NCI-H226 (cell line): ENCODE measurements at regions not wholly inside any gene's neighbourhood (a gene's known extent, or its start where the extent isn't known, plus 50 kb on each side); places are given as distances from the start of the nearest gene placed in this dataset.

ENCODE experiments used
- DNase-seq: peaks from one replicate; pipeline ENCODE4 v3.0.0-alpha.2; 2015

DNA sequence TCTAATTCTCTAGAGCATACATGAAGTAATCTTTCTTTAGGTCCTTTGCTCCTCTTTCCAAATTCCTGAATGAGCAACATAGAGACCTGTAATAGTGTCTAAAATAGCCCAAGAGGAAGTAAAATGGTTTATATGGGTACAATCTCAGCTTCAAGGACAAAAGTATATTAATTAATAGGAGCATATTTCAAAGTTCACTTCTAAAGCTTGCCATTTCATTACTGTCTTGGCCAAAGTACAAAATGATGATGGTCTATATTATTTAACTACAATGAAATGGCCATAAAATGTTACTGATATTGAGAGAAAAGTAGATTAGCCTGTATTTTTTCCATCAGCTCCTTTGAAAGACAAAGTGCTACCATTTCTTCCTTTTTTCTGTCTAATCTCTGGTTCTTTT lies 410.4 kb upstream of the NOVA1 start:
- no peak for DNase-seq

DNA sequence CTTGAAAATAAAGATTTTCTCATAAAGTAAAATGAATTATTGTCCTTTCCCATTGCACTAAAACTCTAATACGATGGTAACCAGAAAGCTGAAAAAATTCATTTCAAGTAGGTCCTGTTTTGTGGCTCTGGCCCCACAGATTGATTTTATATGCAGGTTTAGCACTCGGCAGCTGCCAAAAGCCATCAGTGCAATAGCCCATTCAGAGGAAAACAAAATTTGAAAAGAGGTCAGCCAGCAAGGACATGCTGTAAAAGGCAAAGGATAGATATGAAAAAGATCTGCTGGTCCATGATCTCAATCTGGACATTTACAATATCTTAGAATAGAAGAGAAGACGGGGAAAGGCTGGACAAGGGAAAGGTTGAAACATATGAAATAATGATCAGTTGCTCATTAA lies 414.8 kb upstream of the NOVA1 start:
- DNase-seq: no peak

DNA sequence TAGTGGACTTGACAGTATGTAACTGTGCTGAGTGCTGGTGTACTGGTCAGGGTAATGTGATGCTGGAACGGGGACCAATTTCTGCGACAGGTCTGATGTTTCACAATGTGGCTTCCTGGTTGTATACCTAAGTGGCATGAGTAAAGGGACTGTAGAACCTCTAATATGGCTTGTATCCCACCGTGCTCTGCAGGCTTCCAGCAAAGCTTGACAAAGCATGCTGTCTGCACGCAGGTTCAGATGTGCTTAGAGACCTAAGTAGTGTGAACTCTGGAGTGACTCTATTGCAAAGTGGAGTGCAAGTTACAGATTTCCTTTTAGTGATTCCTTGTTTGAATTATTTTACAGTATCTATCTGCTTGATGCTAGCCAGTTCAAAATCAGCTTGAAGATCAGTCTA lies 415.8 kb upstream of the NOVA1 start:
- no peak for DNase-seq

DNA sequence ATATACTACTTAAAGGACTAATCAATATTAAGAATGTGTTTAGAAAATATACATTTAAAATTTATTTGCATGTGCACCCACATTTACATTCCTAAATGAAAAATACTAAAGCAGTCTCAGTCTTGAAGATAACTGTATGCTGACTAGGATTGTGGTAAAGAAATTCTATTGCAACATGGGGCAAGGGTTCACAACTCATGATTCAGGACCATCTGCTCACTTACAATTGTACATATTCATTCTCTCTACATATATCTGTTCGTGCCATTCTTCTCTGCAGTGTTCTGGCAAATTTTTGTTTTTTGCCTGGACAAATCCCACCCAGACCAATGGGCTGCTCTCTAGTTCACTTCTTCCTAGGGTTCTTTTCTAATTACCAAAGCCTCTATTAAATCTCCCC lies 417.2 kb upstream of the NOVA1 start:
- DNase-seq: no peak

DNA sequence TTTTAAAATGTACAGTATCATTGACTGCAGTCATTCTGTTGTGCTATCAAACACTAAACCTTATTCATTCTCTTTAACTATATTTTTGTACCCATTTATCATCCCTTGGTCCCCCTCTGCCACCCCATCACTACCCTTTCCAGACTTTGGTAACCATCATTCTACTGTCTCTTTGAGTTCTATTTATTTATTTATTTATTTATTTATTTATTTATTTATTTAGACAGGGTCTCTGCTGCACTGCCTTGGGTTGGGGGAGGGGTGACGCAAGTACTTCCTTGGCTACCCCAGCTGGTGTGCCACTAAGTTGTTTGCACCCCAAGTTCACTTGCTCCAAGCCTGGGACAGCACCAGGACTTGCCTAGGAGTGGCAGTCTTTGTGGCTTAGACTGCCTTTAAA lies 427.8 kb upstream of the NOVA1 start:
- no peak for DNase-seq

DNA sequence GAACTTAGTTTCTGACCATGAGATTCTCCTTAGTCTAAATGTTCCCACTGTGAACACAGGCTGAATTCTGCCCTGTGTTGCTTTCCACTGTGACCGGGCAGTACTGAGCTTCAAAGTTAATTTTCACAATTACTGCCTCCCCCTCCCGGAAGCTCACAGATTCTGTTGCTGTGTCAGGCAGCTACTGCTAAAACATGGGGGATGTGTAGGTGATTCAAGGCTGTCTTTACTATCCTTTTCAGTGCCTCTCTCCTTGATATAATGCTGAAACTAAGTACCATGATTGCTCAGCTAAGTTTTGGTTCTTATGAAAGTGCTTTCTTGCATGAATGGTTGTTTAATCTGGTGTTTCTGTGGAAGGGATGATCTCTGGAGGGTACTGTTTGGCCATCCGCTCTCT lies 428.3 kb upstream of the NOVA1 start:
- no peak for DNase-seq

DNA sequence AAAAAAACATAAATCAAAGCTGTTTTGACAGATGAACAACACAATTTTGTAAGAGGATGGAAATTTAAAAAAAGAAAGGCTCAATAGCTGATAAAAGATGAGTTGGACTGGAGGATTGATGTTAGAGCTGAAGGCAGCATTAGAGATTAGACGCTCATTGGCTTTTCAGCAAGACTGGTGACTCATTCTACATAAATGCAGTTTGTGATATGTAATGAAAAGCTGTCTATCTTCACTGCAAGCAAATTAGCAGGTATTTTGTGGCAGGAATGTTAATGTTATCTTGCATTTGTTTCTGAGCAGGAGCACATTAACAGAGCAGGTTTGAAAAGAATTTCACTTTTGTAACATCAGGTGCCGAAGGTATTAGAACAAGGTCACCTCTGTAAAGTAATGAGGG lies 442.7 kb upstream of the NOVA1 start:
- DNase-seq: peak; percentile 56

DNA sequence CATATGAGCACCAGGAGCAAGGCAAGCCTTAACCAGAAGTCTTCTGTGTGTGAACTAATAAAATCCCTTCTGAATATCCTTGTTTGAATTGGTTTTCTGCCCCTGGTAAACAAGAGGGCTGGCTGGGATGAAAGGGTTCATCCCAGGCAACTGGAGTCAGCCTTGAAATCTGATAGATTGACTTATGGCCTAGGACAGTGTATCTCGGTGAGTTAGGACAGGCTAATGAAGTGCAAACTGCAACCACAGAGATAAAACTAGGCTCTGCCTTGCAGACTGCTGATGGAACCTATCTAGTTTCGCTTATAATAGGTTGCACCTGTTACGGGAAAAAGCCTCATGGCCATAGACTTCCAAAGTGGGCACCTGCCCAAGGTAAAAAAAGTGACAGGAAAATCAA lies 451.9 kb upstream of the NOVA1 start:
- no peak for DNase-seq

DNA sequence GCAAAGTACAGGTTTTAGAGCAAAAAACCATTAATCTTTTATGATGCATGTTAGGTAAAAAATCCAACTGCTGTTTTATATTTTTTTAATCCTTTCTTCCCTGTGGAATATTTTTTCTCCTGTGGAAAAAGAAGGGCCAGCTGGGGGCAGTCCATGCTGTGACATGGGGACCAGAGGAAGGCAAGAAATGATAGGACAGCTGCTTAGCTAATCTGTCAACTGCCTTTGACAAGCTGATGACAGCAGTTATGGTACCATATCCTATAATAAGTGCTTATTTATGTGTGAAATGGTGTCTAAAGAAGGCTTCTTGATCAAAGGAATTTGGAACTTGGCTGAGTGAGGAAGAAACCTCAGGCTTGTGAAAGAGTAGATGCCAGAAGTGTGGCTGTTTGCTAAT lies 452.4 kb upstream of the NOVA1 start:
- DNase-seq: no peak

DNA sequence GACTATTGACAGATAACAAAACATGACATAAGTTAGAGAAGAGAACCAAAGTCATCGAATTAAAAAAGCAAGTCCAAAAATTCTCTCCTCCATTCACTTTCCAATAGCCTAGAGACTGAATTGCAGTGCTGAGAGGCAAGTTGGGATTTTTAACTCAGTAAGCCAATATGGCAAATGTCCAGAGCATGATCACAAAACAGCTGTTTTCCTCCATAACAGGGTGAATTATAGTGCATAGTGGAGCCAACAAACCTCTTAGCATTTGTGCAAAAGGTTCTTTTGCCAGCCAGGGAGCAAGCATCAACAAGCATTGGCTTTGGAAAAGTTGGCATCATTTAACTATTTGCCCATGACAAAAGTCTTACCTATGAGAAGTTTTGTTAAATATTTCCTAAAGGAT lies 458.8 kb upstream of the NOVA1 start:
- DNase-seq: no peak

DNA sequence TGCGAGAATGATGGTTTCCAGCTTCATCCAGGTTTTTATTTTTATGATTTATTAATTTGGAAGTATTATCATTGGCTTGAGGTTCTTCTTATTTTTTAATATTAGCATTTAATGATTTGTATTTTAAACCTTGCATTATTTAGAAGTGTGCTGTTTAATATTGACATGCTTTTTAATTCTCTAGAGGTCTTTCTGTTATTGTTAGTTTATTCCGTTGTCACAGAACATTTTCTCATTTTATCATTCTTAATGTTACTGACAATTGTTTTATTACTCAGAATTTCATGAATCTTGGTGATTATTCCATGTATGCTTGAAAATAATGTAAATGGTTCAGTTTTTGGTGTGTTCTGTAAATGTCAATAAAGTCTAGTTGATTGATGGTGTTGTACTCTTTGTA lies 463.5 kb upstream of the NOVA1 start:
- no peak for DNase-seq

DNA sequence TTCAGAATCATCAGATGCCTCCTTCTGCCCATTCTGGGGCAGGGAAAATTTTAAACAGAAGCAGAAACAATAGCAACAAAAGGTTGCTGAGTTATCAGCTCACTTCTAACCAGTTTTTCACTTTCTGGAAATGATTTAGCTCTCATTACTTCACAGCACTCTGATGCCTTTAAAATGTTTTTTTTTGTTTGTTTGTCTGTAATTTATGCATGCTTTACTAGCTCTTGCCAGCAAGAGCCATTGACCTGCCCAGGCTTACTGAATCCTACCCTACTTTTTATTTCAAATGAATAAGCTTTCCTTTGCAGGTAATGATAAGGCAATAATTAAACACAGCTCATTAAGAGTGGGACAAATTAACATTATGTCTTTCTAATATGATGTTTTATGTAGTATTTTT lies 466.1 kb upstream of the NOVA1 start:
- DNase-seq: no peak

DNA sequence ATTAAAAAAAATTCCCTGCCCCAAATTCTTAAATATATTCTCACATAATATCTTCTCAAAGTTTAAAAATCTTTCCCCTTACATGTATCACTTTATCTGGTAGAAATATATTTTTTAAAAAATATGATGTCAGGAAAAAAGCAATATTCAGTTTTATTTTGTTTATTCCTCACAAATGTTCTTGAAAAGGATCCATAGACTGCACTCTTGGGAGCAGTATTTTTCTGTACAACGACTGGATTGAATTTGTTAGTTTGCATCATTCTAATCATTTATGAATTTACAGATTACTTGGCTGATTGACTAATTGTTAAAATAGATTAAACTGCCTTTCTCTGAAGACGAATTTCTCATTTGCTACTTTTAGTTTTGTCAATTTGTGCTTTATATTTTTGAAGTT lies 468.1 kb upstream of the NOVA1 start:
- no peak for DNase-seq

DNA sequence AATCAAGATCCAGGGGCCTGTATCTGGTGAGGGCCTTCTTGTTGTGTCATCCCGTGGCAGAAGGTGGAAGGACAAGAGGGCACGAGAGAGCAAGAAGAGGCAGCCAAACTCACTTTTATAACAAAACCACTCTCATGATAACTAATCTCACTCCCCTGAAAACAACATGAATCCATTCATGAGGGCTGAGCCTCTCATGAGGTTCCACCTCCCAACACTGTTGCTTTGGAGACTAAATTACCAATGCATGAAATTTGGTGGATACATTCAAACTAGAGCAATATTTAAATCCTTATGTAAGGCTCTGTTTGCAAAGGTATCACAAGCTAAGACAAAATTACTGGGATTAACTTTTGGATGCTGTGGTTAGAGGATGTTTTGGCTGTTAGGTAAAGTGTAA lies 470.1 kb upstream of the NOVA1 start:
- no peak for DNase-seq

DNA sequence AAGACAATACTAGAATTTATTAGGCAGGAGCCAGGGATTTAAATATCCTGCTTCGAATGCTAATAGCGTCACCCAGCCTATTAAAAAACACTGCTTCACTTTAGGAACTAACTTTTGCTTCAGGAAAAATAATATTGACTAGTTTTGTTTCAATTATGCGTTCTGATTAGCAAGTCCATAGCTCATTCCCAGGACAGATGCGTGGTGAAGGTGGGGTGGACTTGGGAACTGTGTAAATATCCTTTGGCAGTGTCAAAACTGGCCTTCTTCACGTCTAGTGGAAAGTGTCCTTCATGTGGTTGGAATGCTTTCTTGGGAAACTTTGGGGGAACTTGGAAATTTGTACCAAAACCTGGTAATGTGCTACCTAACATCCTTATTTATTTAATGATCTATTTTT lies 474.8 kb upstream of the NOVA1 start:
- no peak for DNase-seq

DNA sequence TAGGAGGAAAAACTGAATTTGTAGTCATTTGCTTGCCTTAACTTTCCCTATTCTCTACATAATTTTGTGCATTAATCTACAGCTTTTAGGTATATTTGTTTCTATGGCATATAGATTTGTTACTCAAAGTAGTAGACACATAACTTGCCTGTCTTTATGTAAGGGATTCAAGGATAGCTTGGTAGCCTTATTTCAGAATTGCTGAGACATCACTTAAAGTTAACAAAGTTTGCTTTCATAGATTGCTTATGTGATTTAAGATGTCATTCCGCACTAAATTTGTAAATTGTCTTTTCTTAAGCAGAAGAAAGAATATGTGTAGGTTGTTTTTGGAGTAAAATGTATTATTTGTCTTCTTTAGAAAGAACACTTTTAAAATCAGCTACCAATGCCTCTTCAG lies 477.7 kb upstream of the NOVA1 start:
- DNase-seq: no peak

DNA sequence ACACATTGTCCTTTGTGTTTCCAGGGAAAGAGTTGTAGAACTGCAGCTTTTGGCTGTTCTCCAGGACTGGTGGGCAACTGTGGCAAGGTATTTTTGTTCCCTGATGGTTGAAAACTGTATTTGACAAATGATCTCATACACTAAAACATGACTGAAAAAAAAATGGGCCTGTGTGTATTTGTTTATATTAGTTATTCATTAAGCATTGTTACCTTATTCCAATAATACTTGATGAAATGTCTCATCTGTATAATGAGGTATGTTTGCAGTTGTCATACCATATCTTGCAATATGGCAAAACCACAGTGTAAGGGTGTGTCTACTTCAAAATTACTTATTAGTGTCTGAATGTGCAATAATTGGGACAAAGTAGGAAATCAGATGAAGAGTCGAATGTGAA lies 479.4 kb upstream of the NOVA1 start:
- DNase-seq: no peak

DNA sequence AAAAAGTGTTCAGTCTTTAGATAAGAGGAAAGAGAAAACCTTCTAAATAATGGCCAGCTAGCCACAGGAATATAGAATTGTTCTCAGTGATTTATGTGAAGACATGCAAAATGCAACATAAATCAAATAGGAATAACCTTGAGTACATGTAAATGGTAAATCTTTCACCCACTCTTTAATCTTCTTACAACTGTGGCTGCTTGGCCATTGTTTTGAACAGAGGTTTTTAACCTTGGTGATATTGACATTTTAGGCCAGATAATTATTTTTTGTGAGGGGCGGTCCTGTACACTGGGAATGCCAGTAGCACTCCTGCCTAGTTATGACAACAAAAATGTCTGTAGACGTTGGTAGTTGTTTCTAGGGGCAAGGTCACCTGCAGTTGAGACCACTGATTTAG lies 479.9 kb upstream of the NOVA1 start:
- DNase-seq: no peak

DNA sequence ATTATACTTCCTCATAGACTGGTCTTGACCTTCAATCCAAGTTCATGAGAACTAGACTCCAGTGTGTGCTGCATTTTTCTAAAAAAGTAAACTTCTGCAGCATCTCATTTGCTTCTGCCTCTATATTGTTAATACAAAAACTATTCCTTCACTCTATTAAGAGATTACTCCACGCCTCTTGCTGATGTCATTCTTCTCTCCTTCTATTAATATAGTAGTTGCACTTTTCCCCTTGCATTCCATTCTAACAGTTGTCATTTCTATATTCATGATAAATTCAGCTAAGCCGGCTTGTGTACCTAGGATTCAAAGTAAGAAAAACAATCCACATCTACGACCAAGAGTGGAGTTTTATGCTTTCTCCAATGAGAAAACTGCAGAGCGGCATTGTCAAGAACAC lies 480.4 kb upstream of the NOVA1 start:
- no peak for DNase-seq

DNA sequence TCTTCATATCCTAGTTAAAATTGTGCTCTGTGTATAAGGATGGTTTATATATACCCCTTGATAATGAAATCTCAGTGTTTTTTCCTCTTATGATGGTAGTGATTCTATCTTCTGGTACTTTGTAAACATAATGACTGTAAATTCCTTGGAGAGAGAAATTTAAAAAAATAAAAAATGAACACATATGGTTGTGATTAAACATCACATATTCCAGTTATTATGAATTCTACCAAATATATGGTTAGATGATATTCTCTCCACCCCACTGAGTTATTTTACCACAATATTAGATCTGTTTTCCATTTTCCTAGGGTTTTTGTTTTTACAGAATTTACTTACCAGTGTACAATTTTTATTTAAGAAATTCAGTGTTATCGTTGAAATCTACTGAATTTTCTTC lies 481.9 kb upstream of the NOVA1 start:
- DNase-seq: no peak

DNA sequence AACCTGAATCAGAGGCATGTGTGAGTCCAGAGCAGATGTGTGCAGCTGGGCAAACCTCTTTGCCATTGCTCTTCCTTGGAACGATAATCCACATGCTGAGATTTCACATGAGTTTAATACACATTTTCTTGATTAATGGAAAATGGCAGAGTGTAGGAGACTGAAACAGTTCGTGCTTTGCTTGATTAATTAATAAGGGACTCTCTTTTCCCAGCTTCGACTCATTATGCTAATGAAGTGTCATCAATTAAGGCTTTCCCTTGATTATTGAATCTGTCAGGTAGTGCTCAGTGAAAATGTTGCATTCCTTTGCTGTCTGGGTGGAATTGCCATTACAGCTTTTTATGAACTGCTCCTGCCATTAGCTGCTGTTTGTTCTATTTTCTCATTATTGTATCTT lies 487.7 kb upstream of the NOVA1 start:
- DNase-seq: no peak

DNA sequence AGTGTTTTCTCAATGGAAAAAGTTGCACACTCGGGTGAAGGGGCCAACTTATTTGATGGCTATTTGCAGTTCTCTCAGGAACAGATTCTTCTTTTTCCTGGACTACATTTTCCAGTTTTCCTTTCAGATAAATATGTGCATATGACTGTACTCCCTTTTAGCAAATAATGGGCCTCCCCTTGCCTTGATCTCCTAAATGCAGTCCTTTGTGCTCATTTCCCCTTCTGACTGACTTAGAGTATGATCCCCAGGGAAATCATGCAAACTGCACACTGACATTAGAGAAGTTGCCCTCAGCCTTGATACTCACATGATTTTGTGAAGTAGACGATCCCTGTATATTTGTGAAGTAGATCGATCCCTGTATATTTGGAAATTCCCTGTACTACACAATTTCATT lies 492.9 kb upstream of the NOVA1 start:
- no peak for DNase-seq

DNA sequence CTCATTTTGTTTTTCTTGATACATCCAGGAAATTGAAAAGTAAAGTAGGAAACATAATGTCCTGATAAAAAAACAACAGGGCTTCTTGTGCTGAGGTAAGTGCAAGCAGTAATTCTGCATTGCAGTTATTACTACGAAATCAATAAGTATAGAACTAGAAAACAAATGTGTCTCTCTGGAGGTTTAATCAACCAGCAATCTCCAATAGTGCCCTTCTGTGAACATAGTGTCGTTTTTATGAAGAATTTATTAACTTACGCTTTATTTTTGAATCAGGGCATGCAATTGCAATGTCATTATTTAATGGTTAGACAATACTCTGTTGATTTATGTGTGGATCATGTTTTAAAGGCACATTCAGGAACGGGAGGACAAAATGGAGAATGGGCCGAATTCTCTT lies 494.1 kb upstream of the NOVA1 start:
- no peak for DNase-seq

DNA sequence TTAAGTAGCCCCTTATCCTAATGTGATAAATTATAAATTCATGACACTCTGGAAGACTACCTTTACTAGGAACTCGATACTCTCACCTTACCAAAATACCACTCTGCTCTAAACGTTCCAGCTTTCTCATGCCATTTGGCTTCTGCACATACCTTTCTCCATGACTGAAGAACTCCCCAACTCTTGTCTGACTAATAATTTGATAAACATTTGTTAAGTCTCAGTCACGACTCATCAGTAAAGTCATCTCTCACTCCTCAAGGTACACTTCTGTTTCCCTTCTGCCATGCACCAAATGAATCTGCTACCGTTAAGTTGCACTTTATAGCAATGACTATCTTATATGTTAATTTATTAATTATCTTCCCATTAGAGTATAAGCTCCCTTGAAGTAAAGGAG lies 498.3 kb upstream of the NOVA1 start:
- DNase-seq: no peak

DNA sequence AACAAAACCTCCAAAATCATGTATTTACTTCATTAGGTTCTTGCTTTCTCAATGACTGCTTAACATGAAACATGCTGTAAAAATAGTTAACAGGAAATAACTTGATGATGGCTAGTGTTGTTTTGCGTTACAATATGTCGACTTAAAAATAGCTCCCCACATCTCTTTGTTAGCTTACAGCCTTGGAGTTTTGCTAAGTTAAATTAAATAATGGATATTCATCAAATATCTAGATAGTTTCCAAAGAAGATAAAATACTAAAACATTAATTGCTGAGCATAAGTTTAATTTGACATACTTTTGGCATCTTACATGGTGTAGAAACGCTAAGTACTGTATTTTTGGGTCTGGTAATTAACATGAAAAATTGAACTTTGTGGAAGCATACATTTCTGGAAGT lies 500.6 kb upstream of the NOVA1 start:
- no peak for DNase-seq

DNA sequence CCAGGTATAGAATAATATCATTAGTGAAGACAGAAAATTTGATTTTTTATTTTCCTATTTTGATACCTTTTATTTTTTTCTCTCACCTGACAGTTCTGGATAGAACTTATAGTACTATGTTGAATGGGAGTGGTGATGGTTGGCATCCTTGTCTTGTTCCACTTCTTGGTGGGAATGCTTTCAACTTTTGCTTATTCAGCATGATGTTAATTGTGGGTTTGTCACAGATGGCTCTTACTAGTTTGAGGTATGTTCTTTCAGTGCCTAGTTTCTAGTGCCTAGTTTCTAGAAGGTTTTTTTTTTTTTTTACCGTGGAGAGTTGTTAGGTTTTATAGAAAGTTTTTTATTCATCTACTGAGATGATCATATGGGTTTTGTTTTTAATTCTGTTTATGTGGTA lies 516.3 kb upstream of the NOVA1 start:
- no peak for DNase-seq

DNA sequence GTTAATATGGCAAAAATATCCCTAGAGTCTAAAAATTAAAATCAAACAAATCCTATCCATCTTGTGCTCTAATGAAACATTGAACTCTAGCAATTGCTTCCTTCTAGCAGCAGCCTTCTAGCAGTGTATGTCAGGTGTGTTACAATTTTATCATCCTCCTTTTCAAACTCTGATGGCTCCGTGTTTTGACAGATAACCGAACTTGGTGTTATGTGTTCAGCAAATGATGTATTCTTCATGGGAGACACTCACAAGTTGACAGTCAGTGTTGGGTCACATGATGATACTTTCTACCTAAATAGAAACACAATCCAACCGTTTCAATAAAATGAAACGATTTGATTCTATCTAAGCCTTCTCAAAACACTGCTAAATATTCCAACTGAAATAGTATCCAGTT lies 525.3 kb upstream of the NOVA1 start:
- no peak for DNase-seq
